CD4-positive, alpha-beta T cell treated with Interleukin-4 for 4 hours (primary cell): ENCODE measurements at regions not wholly inside any gene's neighbourhood (a gene's known extent, or its start where the extent isn't known, plus 50 kb on each side); places are given as distances from the start of the nearest gene placed in this dataset.
"Not testable (repeated sequence)": the region's sequence is repeated elsewhere in the genome, so short reads cannot be mapped to it uniquely, and the experiment has no call there.

Experiments used
- DNase-seq: peaks from one replicate; pipeline ENCODE4 v3.0.0-alpha.2; 2020

DNA sequence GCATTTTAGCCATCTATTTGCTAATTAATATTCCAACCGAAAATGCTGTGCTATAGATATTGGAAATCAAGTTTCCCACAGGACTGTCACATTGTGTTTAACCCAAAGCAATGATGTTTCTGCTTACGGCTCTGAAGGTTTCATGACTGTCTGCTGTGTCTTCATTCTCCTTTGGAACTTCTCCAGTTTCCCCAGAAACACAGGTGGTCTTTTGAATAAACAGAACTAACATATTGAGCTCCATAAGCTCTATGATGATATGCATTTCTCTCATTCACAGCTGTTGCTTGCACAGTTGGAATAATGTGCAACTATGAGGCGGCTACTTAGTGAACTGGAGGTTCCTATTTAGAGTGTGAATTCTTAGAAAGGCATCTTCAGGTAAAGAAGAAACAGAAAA, 266.0 kb upstream of the ID4 start:
- DNase-seq, result no peak

DNA sequence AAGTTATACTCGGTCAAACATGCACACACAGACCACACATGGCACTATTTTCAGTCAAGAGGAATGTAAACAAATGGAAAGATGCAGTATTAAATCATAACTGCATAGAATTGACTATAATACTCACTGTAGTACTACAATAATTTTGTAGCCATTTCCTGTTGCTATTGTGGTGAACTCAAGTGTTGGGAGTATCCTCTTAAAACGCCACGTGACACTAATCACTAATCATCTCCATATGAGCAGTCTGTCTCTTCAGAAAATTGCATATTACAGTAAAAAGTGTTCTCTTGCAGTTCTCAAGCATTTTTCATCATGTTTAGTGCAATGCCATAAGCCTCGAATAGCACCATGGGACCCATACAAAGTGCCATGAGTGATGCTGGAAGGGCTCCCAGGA, 258.7 kb upstream of the ID4 start:
- DNase-seq, result no peak

DNA sequence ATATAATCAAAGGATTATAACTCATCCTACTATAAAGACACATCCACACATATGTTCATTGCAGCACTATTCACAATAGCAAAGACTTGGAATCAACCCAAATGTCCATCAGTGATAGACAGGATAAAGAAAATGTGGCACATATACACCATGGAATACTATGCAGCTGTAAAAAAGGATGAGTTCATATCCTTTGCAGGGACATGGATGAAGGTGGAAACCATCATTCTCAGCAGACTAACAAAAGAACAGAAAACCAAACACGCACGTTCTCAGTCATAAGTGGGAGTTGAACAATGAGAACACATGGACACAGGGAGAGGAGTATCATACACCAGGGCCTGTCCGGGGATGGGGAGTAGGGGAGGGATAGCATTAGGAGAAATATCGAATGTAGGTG, 253.0 kb upstream of the ID4 start:
- not testable (repeated sequence) for DNase-seq

DNA sequence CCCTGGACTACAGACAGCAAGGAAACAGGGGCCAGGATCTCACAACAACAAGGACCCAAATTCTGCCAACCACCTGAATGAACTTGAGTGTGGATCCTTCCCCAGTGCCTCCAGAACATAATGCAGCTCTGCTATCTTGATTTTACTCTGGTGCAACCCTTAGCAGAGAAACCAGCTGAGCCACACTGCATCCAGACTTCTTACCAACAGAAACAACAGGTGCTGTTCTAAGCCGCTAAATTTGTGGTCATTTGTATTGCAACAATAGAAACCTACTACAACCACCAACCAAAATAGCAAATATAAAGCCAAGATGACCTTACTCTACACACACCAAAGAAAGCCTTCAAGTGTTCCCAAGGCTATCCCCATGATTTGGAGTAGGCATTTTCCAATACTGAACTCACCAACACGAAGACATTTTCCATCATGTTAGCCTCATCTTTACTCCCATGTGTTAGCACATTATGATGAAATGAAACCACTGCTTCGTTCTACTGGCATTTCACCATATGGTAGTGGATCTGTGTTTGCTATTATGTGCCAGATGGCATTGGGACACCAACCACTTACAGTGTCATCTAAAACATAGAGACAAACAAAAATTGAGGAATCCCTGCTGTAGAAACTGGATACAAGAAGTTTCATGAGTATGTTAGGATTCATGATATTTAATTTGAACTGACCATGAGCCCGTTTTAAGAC, 249.8 kb upstream of the ID4 start:
- DNase-seq, result no peak

DNA sequence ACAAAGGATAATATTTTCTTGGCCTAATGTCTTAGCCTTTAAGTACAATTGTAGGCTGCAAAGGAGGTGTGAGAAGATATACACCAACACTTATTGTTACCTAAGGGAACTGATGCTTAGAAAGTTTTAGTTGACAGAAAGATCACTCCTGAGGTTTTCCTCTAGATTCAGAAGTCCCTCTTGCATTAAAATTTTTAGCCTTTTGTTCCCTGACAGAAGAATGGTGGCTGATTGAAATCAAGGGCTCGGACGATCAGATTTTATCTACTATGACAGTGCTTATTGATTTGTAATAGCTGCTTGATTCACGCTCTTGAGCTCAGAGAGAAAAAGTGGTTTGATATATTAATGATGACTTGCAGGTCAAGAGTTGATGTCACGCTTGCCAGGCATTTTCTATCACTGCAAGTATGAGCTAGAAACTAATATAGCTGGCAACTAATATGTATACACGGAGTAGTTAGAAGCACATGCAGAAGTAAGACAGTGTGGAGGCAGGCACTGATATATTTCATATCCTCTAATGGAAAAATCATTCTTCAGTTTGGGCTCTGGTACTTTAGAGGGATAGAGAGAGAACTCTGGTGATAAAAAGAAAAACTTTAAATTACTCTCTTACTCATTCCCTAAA, 246.6 kb upstream of the ID4 start:
- DNase-seq, result no peak

DNA sequence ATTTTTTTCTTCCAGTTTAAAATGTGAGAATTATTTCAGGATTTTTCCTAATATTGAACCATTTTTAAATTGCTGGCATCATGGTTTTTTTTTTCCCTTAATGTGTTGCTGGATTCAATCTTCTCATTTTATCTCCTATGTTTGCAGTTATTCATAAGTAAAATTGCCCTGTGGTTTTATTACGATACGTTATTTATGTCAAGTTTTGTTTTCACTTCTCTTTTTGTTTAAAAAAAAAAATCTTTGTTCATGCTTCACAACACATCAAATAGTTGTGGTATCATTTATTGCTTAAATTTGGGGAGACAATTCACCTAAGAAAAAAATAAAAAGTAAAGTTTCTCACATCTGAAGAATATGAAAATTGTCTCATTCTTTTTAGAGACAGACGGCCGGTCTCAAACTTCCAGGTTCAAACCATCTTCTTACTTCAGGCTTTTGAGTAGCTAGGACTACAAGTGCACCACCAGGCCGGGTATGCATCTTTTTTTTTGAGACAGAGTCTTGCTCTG, 239.3 kb upstream of the ID4 start:
- no peak for DNase-seq

DNA sequence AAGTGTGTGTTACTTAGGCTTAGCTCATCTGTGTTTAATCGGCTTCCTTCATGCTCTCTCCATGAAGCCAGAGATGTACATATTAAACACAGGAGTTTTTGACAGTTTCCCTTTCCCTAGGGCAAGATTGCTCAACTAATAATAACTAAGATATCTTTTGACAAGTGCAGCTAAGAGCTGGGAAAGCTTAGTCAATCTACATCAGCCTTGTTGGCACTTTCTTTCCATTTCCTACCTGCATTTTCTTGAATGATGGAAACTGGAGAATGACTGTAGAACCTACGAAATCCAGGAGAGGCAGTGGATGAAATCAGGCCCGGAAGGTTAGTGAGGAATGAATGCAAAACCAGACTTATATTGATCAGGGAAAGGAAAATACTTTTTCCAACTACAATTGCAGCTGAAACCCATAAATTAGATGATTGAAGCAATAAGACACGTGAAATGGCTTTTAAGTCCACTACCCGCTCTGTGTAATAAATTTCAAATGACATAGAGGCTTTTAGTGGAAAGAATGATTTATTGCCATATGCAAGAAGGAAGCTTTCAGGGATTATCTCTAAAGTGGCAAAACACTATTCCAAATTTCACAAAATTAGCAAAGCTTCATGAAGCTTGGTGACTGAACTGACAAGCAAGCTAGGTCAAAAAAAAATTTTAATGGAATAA, 237.2 kb upstream of the ID4 start:
- no peak for DNase-seq

DNA sequence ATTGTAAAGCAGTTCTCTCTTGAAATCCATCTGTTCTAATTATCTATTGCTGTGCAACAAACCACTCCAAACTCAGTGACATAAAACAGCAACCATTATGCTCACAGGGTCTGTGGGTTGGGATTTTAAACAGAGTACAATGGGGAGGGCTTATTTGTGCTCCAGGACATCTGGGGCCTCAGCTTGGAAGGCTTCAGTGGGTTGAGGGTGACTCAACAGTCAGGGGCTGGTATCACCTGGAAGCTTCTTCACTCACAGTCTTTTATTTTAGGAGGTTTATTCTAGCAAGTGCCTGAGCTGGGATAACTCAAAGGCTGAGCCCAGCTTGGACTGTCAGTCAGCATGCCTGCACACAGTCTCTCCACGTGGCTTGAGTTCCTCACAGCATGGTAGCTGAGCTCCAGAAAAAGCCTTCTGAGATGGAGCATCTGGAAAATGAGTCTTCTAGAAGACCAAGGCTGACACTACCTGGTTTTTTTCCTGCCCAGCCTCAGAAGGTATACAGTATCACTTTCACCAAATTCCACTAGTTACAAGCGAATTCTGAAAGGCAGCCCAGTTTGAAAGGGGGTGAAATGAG, 234.6 kb upstream of the ID4 start:
- no peak for DNase-seq

DNA sequence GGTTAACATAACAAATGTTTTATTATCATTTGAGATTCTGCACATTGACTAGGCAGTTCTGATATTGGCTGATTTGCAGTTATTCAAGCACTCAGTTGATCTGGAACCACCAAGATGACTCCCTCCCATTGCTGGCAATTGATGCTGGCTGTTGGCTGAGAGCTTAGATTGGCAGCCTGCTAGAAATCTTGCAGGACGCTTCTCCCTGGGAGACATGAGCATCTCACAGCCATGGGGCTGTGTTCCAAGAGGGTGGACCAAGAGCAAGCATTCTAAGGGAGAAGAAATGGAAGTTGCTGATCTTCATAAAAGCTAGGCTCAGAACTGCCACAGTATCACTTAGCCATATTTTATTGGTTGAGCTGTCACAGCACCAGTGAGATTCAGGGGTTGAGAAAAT, 233.4 kb upstream of the ID4 start:
- no peak for DNase-seq

DNA sequence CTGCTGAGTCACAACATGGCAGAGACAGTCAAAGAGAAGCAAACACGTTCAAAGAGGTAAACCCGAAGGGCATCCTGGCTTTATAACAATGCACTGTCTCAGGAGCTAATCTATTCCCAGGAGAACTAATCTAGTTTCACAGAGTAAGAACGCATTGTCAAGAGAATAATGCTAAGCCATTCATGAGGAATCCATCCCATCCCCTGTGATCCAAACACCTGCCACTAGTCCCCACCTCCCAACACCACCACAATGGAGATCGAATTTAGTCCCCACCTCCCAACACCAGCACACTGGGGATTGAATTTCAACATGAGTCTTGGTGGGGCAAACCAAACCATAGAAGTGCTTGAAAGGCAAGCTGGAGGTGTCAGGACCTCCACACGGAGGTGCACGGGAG, 231.5 kb upstream of the ID4 start:
- DNase-seq, result no peak

DNA sequence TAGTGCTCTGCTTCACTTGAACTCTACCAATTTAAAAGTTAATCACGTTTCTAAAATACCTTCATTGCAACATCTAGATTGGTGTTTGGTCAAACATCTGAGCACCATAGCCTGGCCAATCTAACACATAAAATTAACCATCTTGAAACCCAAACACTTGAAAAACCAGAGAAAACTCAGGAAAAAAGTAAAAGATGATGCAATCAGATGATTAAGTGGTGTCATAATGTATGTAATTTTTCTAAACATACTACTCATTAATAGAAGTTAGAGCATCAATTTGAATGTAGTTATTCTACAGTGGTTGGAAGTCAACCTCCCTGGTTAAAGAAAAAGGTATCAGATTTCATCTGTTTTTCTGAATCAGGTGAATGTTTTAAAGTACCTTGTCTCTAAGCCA, 228.6 kb upstream of the ID4 start:
- DNase-seq, result no peak

DNA sequence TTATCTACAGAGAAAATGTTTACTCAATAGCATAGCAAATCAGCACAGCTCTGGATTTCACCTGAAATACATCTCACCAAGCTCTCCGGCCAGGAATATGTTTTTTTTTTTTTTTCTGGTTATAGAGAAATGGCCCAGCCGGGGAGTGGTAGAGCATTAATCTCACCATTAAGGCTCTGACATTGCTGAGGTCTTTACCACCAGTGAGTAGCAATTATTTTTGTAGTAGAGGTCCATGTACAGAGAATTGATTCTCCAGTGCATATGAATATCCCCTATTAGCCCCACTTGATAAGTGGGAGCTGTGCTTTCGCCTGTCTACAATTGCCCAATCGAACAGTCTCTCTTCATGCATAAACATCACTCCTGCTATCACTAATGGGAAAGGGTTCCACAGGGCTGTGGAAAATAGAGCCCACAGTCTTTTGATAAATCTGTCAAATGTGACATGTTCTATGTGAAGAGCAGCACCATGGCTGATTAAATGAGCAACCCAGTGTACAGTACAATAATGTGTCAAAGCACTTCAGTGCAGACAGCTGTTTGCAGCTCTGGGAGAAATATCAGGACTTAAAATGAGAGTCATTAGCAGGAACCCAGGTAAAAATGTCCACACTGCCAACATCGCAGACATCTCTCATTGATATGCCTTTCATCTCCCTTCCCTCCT, 227.1 kb upstream of the ID4 start:
- DNase-seq, result no peak

DNA sequence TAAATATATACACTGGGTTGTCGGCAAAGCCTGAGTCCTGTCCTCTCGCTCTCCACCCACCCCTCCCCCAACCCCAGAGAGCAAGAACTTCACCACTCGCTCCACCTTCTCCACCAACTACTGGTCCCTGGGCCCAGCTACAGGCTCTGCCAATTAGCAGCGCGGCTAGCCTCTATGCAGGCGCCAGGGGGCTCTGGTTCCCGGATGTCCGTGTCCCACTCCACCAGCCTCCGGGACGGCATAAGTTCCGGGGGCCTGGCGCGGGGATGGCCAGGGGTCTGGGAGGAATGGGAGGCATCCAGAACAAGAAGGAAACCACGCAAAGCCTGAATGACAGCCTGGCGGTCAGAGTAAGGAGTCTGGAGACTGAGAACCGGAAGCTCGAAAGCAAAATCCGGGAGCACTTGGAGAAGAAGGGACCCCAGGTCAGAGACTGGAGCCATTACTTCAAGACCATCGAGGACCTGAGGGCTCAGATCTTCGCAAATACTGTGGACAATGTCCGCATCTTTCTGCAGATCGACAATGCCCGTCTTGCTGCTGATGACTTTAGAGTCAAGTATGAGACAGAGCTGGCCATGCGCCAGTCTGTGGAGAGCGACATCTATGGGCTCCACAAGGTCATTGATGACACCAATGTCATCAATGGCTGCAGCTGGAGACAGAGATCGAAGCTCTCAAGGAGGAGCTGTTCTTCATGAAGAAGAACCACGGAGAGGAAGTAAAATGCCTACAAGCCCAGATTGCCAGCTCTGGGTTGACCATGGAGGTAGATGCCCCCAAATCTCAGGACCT, 224.3 kb upstream of the ID4 start:
- not testable (repeated sequence) for DNase-seq

DNA sequence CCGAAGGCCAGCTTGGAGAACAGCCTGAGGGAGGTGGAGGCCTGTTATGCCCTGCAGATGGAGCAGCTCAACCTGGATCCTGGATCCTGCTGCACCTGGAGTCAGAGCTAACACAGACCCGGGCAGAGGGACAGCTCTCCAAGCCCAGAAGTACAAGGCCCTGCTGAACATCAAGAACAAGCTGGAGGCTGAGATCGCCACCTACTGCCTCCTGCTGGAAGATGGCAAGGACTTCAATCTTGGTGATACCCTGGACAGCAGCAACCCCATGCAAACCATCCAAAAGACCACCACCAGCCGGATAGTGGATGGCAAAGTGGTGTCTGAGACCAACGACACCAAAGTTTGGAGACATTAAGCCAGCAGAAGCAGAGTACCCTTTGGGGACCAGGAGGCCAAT, 223.5 kb upstream of the ID4 start:
- no peak for DNase-seq

DNA sequence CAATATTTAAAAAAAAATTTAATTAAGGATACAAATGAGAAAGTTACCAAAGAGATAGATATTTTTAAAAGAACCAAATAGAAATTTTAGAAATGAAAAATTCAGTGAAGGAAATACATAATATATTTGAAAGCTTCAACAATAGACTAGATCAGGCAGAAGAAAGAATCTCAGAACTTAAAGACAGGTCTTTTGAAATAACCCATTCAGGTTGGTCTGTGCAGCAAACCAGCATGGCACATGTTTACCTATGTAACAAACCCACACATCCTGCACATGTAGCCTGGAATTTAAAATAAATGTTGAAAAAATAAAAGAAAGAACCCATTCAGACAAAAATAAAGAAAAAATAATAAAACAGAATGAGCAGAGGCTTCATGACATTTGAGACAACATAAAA, 221.1 kb upstream of the ID4 start:
- no peak for DNase-seq

DNA sequence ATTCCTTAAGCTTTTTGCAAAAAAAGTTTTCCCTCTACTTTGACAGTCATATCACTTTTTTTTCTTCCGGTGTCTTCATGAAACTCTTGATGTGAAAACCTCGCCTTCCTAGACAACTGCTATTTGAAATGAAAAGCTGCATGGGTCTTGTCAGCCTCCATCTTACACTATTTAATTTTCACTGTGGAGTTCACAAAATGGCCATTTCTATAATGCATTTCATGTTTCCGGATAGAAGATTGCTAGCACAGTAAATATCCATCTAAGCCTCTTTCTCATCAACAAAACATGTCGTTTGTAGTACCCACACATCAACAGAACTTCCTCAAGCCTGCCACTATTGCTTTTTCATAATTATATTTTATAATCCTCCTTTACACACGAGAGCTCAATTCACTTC, 204.9 kb upstream of the ID4 start:
- DNase-seq, result no peak

DNA sequence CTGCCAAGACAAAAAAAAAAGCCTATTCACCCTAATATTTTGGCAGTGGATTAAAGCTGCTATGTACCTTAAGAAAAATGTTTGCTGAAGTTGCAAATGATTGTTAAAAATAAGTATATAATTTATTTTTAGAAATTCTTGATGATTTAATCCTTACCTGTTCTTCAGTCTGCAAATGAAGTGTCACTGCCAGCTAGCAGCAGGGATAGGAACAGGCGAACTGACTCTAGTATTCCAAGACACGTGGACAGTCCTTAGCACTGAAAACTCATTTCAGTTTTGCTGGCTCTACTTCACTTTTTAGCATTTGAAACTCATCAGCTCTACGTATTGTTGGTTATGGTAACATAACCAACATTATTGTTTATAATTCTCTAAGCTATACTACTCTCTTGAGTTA, 204.4 kb upstream of the ID4 start:
- no peak for DNase-seq

DNA sequence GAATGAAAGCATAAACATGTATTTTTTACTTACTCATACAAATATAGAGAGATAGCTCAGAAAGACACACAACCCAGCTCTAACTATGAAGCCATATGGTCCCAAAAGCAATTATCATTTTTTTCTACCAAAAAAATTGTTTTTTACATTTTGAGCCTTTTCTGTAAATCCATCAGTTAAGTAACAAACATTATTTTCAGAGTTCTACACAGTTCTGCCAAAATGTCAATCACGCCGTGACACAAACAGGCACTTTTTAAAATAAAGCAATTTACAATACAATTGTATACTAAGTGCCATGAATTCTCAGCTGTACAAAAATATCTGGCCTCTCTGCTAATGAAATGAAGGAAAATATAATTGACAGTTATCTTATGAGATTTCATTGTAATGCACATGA, 201.4 kb upstream of the ID4 start:
- no peak for DNase-seq

DNA sequence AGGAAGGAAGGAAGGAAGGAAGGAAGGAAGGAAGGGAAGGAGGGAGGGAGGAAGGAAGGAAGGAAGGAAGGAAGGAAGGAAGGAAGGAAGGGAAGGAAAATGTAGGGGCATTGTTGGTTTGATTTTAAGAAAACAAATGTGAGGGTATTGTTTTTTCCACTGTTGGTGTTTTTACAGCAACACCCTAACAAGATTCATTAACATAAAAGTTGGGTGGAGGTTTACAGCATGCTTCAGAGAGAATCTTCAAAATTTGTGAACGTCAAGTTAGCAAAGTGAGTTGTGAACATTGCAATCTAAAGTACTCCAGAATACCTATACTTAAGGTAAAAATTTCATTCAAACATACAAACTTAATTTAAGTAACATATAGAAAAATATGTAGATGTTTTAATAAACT, 200.2 kb upstream of the ID4 start:
- no peak for DNase-seq

DNA sequence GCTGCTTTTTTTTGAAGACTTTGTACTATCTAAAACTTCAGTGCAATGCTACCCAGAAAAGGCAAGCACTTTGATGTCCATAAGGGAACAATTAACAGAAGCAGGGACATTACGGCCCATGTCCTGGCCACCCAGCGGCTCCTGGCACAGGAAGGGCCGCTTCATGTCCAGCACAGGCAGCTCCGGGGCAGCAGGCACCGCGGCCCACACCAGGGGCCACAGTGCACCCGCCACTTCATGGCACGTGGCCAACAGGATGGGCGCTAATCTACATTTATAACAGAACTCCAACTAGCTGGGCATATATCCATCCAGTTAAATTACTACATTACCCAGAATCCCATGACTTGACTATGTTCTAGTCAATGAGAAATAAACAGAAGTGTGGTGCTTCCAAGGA, 198.2 kb upstream of the ID4 start:
- no peak for DNase-seq

DNA sequence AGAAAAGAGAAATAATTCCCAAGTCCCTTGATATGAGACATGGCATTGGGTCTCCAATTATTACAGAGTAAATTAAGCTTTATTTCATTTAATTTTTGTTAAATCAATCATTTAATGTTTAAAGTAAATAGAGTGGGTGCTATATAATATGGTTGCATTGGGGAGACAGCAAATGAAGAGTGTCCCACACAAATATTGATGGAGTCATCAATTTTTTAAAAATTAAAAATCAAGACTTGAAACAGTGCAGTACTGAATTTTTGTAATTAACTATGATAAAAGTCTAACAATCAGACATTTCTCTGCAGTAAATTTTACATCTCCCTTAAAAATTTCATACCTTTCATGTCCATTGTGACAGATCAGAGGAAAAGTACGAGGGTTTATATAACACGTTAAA, 193.9 kb upstream of the ID4 start:
- no peak for DNase-seq

DNA sequence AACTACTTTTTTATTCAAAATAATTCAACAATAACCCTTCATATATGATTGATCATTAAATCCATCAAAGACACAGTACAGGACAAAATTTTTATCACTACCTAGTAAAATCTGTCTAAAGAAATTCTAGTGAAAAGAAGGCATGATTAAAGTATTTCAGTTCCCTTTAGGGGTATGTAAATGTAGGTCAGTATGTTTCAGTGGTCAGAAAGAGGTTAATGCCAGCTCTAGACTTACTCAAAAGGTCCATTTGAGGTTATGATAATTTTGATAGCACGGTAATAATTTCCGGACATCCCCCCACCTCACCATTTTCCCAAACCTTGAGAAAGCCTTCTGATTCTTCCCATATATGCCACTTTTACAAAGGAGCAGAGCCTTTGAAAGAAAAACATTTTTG, 193.5 kb upstream of the ID4 start:
- DNase-seq, result no peak

DNA sequence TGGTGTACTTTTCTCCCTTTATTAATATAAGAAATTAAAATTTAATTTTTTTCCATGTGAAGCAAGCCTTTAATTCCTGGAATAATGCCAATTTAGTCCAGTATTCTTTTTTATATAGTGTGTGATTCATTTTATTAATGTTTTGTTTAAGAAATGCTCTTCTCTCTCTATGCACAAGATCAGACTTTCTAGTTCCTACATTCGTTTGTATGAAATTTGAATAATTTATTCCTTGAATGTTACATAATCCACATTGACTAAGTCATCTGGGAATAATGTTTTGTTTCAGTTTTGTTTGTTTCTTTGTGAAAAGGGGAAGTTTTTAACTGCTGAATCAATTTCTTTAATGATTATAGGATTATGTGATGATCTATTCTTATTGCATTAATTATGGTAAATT, 181.4 kb upstream of the ID4 start:
- DNase-seq, result no peak
